ENCODE measurements at regions not wholly inside any gene's neighbourhood (a gene's known extent, or its start where the extent isn't known, plus 50 kb on each side); places are given as distances from the start of the nearest gene placed in this dataset.
"Not testable (repeated sequence)": the region's sequence is repeated elsewhere in the genome, so short reads cannot be mapped to it uniquely, and the experiment has no call there.

- Mint-ChIP-seq H3K27me3 (ENCODE audit: insufficient read depth) (peaks cover 7% of the 10 kb centered on the region), H3K36me3 (ENCODE audit: low read depth) (no peaks in the 10 kb centered on the region), H3K4me3 (no peak overlapping the region), H3K27ac (no peak overlapping the region), H3K9me3 (no peaks in the 10 kb centered on the region), H3K4me1 (ENCODE audit: low read depth) (no peaks in the 10 kb centered on the region)
- DNase-seq (ENCODE audit: low spot score) = no peak
- intact Hi-C loops (cut with micrococcal nuclease) = no loop called here
Measured at GRCh38 chr10:117755659-117756014, 213.1 kb downstream of the EMX2 start.

- Mint-ChIP-seq H3K36me3 (ENCODE audit: low read depth) (no peaks in the 10 kb centered on the region), H3K4me3 (no peak overlapping the region), H3K27me3 (ENCODE audit: insufficient read depth) (peaks cover 7% of the 10 kb centered on the region), H3K27ac (no peak overlapping the region), H3K9me3 (no peaks in the 10 kb centered on the region), H3K4me1 (ENCODE audit: low read depth) (no peaks in the 10 kb centered on the region)
- intact Hi-C loops (cut with micrococcal nuclease) = no loop called here
- DNase-seq (ENCODE audit: low spot score) = no peak
Measured at GRCh38 chr10:117757086-117757720, 214.7 kb downstream of the EMX2 start.

- intact Hi-C loops (cut with micrococcal nuclease) = no loop called here
- Mint-ChIP-seq H3K4me3 (no peak overlapping the region), H3K9me3 (no peaks in the 10 kb centered on the region), H3K27ac (no peak overlapping the region), H3K27me3 (ENCODE audit: insufficient read depth) (peaks cover 7% of the 10 kb centered on the region), H3K4me1 (ENCODE audit: low read depth) (no peaks in the 10 kb centered on the region), H3K36me3 (ENCODE audit: low read depth) (no peaks in the 10 kb centered on the region)
- no peak for DNase-seq (ENCODE audit: low spot score)
Measured at GRCh38 chr10:117759266-117759665, 216.7 kb downstream of the EMX2 start.

GRCh38 chr10:117761695-117762094 is 219.1 kb downstream of the EMX2 start:
- DNase-seq (ENCODE audit: low spot score) = no peak
- no peaks in the 10 kb centered on the region for H3K4me1 Mint-ChIP-seq (ENCODE audit: low read depth)
- no peak overlapping the region for H3K4me3 Mint-ChIP-seq
- H3K36me3 Mint-ChIP-seq (ENCODE audit: low read depth) = no peaks in the 10 kb centered on the region
- intact Hi-C loops (cut with micrococcal nuclease) = no loop called here
- H3K27ac Mint-ChIP-seq = no peak overlapping the region
- H3K9me3 Mint-ChIP-seq = no peaks in the 10 kb centered on the region
- H3K27me3 Mint-ChIP-seq (ENCODE audit: insufficient read depth) = peaks cover 7% of the 10 kb centered on the region

GRCh38 chr10:117762126-117762818 is 219.7 kb downstream of the EMX2 start:
- intact Hi-C loops (cut with micrococcal nuclease) = no loop called here
- H3K27ac Mint-ChIP-seq = no peak overlapping the region
- H3K4me3 Mint-ChIP-seq = no peak overlapping the region
- peaks cover 7% of the 10 kb centered on the region for H3K27me3 Mint-ChIP-seq (ENCODE audit: insufficient read depth)
- H3K36me3 Mint-ChIP-seq (ENCODE audit: low read depth) = no peaks in the 10 kb centered on the region
- H3K4me1 Mint-ChIP-seq (ENCODE audit: low read depth) = no peaks in the 10 kb centered on the region
- no peak for DNase-seq (ENCODE audit: low spot score)
- no peaks in the 10 kb centered on the region for H3K9me3 Mint-ChIP-seq

- DNase-seq (ENCODE audit: low spot score) = no peak
- Mint-ChIP-seq H3K9me3 (no peaks in the 10 kb centered on the region), H3K36me3 (ENCODE audit: low read depth) (no peaks in the 10 kb centered on the region), H3K27ac (no peak overlapping the region), H3K4me3 (no peak overlapping the region), H3K27me3 (ENCODE audit: insufficient read depth) (peaks cover 7% of the 10 kb centered on the region), H3K4me1 (ENCODE audit: low read depth) (no peaks in the 10 kb centered on the region)
- intact Hi-C loops (cut with micrococcal nuclease) = no loop called here
Measured at GRCh38 chr10:117762819-117763172, 220.2 kb downstream of the EMX2 start.

- intact Hi-C loops (cut with micrococcal nuclease) = no loop called here
- Mint-ChIP-seq H3K36me3 (ENCODE audit: low read depth) (no peaks in the 10 kb centered on the region), H3K9me3 (no peaks in the 10 kb centered on the region), H3K27ac (no peak overlapping the region), H3K4me1 (ENCODE audit: low read depth) (no peaks in the 10 kb centered on the region), H3K4me3 (no peak overlapping the region), H3K27me3 (ENCODE audit: insufficient read depth) (peaks cover 4% of the 10 kb centered on the region)
- no peak for DNase-seq (ENCODE audit: low spot score)
Measured at GRCh38 chr10:117763528-117763927, 221.0 kb downstream of the EMX2 start.

GRCh38 chr10:117768333-117769042 is 225.9 kb downstream of the EMX2 start:
- Mint-ChIP-seq H3K27ac (no peak overlapping the region), H3K4me1 (ENCODE audit: low read depth) (no peaks in the 10 kb centered on the region), H3K36me3 (ENCODE audit: low read depth) (no peaks in the 10 kb centered on the region), H3K27me3 (ENCODE audit: insufficient read depth) (peaks cover 11% of the 10 kb centered on the region), H3K9me3 (no peaks in the 10 kb centered on the region), H3K4me3 (no peak overlapping the region)
- intact Hi-C loops (cut with micrococcal nuclease) = no loop called here
- DNase-seq (ENCODE audit: low spot score) = no peak

GRCh38 chr10:117775526-117775925 is 233.0 kb downstream of the EMX2 start:
- Mint-ChIP-seq H3K27ac (no peak overlapping the region), H3K4me1 (ENCODE audit: low read depth) (no peaks in the 10 kb centered on the region), H3K36me3 (ENCODE audit: low read depth) (no peaks in the 10 kb centered on the region), H3K27me3 (ENCODE audit: insufficient read depth) (peaks cover 9% of the 10 kb centered on the region), H3K9me3 (no peaks in the 10 kb centered on the region), H3K4me3 (no peak overlapping the region)
- intact Hi-C loops (cut with micrococcal nuclease) = no loop called here
- DNase-seq (ENCODE audit: low spot score) = no peak

- intact Hi-C loops (cut with micrococcal nuclease); H3K9me3 Mint-ChIP-seq; H3K27ac Mint-ChIP-seq; H3K27me3 Mint-ChIP-seq (ENCODE audit: insufficient read depth); H3K4me1 Mint-ChIP-seq (ENCODE audit: low read depth); DNase-seq (ENCODE audit: low spot score); H3K4me3 Mint-ChIP-seq; H3K36me3 Mint-ChIP-seq (ENCODE audit: low read depth): not testable (repeated sequence)
Measured at GRCh38 chr10:117777222-117777621, 234.7 kb downstream of the EMX2 start.

- Mint-ChIP-seq H3K36me3 (ENCODE audit: low read depth) (no peaks in the 10 kb centered on the region), H3K4me3 (no peak overlapping the region), H3K27me3 (ENCODE audit: insufficient read depth) (peaks cover 6% of the 10 kb centered on the region), H3K4me1 (ENCODE audit: low read depth) (no peaks in the 10 kb centered on the region), H3K27ac (no peak overlapping the region), H3K9me3 (no peaks in the 10 kb centered on the region)
- DNase-seq (ENCODE audit: low spot score) = no peak
- intact Hi-C loops (cut with micrococcal nuclease) = no loop called here
Measured at GRCh38 chr10:117778241-117778640, 235.7 kb downstream of the EMX2 start.

GRCh38 chr10:117780411-117780810 is 237.9 kb downstream of the EMX2 start:
- DNase-seq (ENCODE audit: low spot score) = no peak
- Mint-ChIP-seq H3K4me3 (no peak overlapping the region), H3K36me3 (ENCODE audit: low read depth) (no peaks in the 10 kb centered on the region), H3K9me3 (no peaks in the 10 kb centered on the region), H3K4me1 (ENCODE audit: low read depth) (no peaks in the 10 kb centered on the region), H3K27ac (no peak overlapping the region), H3K27me3 (ENCODE audit: insufficient read depth) (peaks cover 6% of the 10 kb centered on the region)
- intact Hi-C loops (cut with micrococcal nuclease) = no loop called here

- Mint-ChIP-seq H3K27me3 (ENCODE audit: insufficient read depth) (peaks cover 6% of the 10 kb centered on the region), H3K4me1 (ENCODE audit: low read depth) (no peaks in the 10 kb centered on the region)
- intact Hi-C loops (cut with micrococcal nuclease) = no loop called here
Measured at GRCh38 chr10:117781216-117781831, 238.8 kb downstream of the EMX2 start.

More at GRCh38 chr10:117781216-117781831, 238.8 kb downstream of the EMX2 start:
- Mint-ChIP-seq H3K9me3 (no peaks in the 10 kb centered on the region), H3K36me3 (ENCODE audit: low read depth) (no peaks in the 10 kb centered on the region), H3K27ac (no peak overlapping the region), H3K4me3 (no peak overlapping the region)
- no peak for DNase-seq (ENCODE audit: low spot score)

Data from activated T-helper 1 cell treated with anti-CD3 and anti-CD28 coated beads, Interleukin-12 subunit alpha, Interleukin-12 subunit beta, Interleukin-2, Interleukin-4 antibody, amounts not matched to agents 30 ng/mL and 10 ng/mL and 1 ng/mL, durations not matched to agents 14 hours and 24 hours and 36 hours (primary cell).